ENCODE measurements at regions not wholly inside any gene's neighbourhood (a gene's known extent, or its start where the extent isn't known, plus 50 kb on each side); places are given as distances from the start of the nearest gene placed in this dataset.

- no peak for TF ChIP-seq POLR2A (IDR thresholded peaks at IDR 0.05)
- TF ChIP-seq CTCF (IDR thresholded peaks at IDR 0.05) = no peak
- no peak for TF ChIP-seq POLR2AphosphoS5 (IDR thresholded peaks at IDR 0.05)
Measured at GRCh38 chr7:16069998-16070397, 351.3 kb downstream of the CRPPA start.

Data from prostate gland (tissue), 2 donors.